Breast epithelium (tissue), 3 donors: ENCODE measurements at regions not wholly inside any gene's neighbourhood (a gene's known extent, or its start where the extent isn't known, plus 50 kb on each side); places are given as distances from the start of the nearest gene placed in this dataset.

ENCODE experiments used
- POLR2A ChIP-seq: fragments of 450-650 bp; IDR thresholded peaks from one replicate; pipeline ENCODE4 v1.6.1; 2016; ENCODE audit warnings: antibody characterized with exemption, mild to moderate bottlenecking, moderate library complexity
- POLR2AphosphoS5 ChIP-seq, 3 donors: sonication (generic); formaldehyde crosslinking; IDR thresholded peaks; one replicate each; pipeline ENCODE4 v1.6.1; 2017; ENCODE audit warnings: antibody characterized with exemption in 3 of 3
- TF ChIP-seq, protein P1 (sequence below), 3 donors: fragments of 450-650 bp; IDR thresholded peaks; one replicate each; pipeline ENCODE4 v1.5.1; 2016 to 2017; ENCODE audit warnings: antibody characterized with exemption in 3 of 3, mild to moderate bottlenecking in 3 of 3, moderate library complexity in 3 of 3

DNA sequence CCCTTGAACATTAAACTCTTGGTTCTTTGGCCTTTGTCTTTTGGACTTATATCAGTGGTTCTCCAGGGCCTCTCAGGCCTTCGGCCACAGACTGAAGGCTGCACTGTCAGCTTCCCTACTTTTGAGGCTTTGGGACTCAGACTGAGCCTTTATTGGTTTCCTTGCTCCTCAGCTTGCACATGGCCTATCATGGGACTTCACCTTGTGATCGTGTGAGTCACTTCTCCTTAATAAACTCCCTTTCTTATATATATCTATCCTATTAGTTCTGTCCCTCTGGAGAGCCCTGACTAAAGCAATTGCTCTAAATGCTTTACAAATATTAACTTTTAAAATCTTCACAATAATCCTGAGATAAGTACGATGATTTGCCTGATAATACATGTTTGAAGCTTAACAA is 353.6 kb upstream of the TRIB2 start:
- TF ChIP-seq, protein P1, sequence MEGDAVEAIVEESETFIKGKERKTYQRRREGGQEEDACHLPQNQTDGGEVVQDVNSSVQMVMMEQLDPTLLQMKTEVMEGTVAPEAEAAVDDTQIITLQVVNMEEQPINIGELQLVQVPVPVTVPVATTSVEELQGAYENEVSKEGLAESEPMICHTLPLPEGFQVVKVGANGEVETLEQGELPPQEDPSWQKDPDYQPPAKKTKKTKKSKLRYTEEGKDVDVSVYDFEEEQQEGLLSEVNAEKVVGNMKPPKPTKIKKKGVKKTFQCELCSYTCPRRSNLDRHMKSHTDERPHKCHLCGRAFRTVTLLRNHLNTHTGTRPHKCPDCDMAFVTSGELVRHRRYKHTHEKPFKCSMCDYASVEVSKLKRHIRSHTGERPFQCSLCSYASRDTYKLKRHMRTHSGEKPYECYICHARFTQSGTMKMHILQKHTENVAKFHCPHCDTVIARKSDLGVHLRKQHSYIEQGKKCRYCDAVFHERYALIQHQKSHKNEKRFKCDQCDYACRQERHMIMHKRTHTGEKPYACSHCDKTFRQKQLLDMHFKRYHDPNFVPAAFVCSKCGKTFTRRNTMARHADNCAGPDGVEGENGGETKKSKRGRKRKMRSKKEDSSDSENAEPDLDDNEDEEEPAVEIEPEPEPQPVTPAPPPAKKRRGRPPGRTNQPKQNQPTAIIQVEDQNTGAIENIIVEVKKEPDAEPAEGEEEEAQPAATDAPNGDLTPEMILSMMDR (IDR thresholded peaks at IDR 0.05), result no peak
- TF ChIP-seq POLR2A (no peak), POLR2AphosphoS5 (IDR thresholded peaks at IDR 0.05) (no peak)
